Karpas-422 (cell line): ENCODE measurements at regions not wholly inside any gene's neighbourhood (a gene's known extent, or its start where the extent isn't known, plus 50 kb on each side); places are given as distances from the start of the nearest gene placed in this dataset.

ENCODE experiments used
- DNase-seq: peaks from one replicate; pipeline ENCODE4 v3.0.0-alpha.2; 2015
- H2AFZ ChIP-seq: fragments of 200-600 bp; sonication (generic); 2 replicates; pipeline ENCODE4 v1.6.1; 2014; ENCODE audit warnings: antibody characterized with exemption, low read length, mixed read lengths
- H3K27ac ChIP-seq: fragments of 200-600 bp; sonication (generic); 2 replicates; pipeline ENCODE4 v1.5.1; 2014; ENCODE audit warnings: mild to moderate bottlenecking, low read length, moderate library complexity
- H3K27me3 ChIP-seq: fragments of 200-600 bp; sonication (generic); 2 replicates; pipeline ENCODE4 v1.6.1; 2014; ENCODE audit warnings: low read length, mixed read lengths
- H3K36me3 ChIP-seq: fragments of 200-600 bp; sonication (generic); 2 replicates; pipeline ENCODE4 v1.6.1; 2014; ENCODE audit warnings: low read length, mixed read lengths; ENCODE audit not compliant: insufficient read depth
- H3K4me1 ChIP-seq: fragments of 200-600 bp; sonication (generic); 2 replicates; pipeline ENCODE4 v1.6.1; 2014; ENCODE audit warnings: mild to moderate bottlenecking, low read length, mixed read lengths
- H3K4me2 ChIP-seq: fragments of 200-600 bp; sonication (generic); 2 replicates; pipeline ENCODE4 v1.6.1; 2014; ENCODE audit warnings: low read length, low read depth, mild to moderate bottlenecking; ENCODE audit not compliant: poor library complexity, severe bottlenecking
- H3K4me3 ChIP-seq: fragments of 200-600 bp; sonication (generic); 2 replicates; pipeline ENCODE4 v1.5.1; 2014; ENCODE audit warnings: mild to moderate bottlenecking, antibody characterized with exemption, low read length, mixed read lengths
- H3K79me2 ChIP-seq: fragments of 200-600 bp; sonication (generic); 2 replicates; pipeline ENCODE4 v1.6.1; 2014; ENCODE audit warnings: mild to moderate bottlenecking, low read length, mixed read lengths
- H3K9ac ChIP-seq: fragments of 200-600 bp; sonication (generic); 2 replicates; pipeline ENCODE4 v1.6.0; 2014; ENCODE audit warnings: low read length
- H3K9me2 ChIP-seq: fragments of 200-600 bp; sonication (generic), shearing (Covaris generic); replicated peaks from 2 replicates; pipeline ENCODE4 v1.6.0; 2014; ENCODE audit warnings: mild to moderate bottlenecking, low read length, moderate library complexity; ENCODE audit not compliant: insufficient read depth
- H3K9me3 ChIP-seq: fragments of 300-700, 200-600 bp; sonication (generic); 2 replicates; pipeline ENCODE4 v1.6.1; 2014; ENCODE audit warnings: low read length, mixed read lengths
- H4K20me1 ChIP-seq: fragments of 200-600 bp; sonication (generic); 2 replicates; pipeline ENCODE4 v1.6.1; 2014; ENCODE audit warnings: mild to moderate bottlenecking, antibody characterized with exemption, low read length, low read depth; ENCODE audit not compliant: insufficient read depth

DNA sequence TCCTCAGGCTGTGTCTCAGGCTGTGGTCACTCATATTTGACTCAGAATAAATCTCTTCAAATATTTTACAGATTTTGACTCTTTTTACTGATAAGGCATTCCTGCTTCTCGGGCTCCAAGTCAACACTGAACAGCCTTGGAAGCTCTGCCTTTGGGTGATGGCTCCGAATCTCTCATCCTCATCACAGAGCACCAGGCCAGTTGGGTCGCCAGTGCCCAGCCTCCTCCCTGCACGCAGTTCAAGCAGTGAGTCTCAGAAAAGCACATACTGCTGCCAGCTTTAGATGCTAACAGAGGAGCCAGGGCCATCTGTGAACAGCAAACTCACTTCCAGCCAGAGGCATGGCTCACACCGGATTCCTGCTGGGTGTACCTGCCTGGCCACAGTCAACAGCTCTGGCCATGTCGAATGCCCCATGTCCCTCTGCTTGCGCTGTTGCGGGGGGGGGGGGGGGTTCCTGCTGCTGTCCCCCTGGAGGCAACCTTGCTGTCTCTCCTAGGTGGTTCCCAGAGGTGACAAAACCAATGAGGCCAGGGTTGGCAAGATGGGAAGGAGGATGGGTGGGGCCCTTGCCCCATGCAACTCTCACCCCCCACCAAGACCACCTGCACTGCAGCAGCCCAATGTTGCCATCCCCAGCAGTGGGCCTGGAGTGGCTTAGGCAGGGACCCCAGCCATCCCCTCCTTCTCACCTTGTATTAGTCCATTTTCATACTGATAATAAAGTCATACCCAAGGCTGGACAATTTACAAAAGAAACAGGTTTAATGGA is 248.8 kb downstream of the ERMARD start:
- Histone ChIP-seq H3K9me2 (no peaks in the 10 kb centered on the region), H3K9ac (no peak overlapping the region), H3K27ac (no peak overlapping the region), H3K4me1 (no peaks in the 10 kb centered on the region), H3K79me2 (no peaks in the 10 kb centered on the region), H3K27me3 (no peaks in the 10 kb centered on the region), H4K20me1 (no peaks in the 10 kb centered on the region), H3K4me2 (no peak overlapping the region), H3K4me3 (no peak overlapping the region), H2AFZ (no peak overlapping the region), H3K9me3 (peaks cover 7% of the 10 kb centered on the region; the same call in 1 of the 2 replicates), H3K36me3 (no peaks in the 10 kb centered on the region)
- no peak for DNase-seq

DNA sequence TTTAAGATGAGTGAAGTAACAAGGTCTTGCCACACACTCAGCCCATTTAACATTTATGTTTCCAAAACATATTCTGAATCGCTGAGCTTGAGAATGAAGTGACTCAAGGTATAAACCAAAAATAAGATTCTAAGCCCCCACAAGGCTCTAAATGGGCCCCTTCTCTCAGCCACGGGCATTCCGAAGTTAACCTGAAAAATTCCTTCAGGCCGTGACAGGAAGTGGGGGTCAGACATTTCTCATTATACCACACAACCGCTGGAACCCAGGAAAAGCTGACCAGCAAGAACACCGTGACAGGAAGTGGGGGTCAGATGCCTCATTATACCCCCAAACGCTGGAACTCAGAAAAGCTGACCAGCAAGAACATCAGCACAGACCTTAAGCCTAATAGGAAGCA is 247.9 kb downstream of the ERMARD start:
- Histone ChIP-seq H3K79me2 (no peaks in the 10 kb centered on the region), H2AFZ (no peak overlapping the region), H3K4me3 (no peak overlapping the region), H3K27ac (no peak overlapping the region), H3K9me3 (0 out of 2 replicates have a peak, but pooled peaks cover 3% of the 10 kb centered on the region), H3K27me3 (no peaks in the 10 kb centered on the region), H3K4me1 (no peaks in the 10 kb centered on the region), H3K4me2 (no peak overlapping the region), H4K20me1 (no peaks in the 10 kb centered on the region), H3K9ac (no peak overlapping the region), H3K36me3 (no peaks in the 10 kb centered on the region), H3K9me2 (no peaks in the 10 kb centered on the region)
- no peak for DNase-seq

DNA sequence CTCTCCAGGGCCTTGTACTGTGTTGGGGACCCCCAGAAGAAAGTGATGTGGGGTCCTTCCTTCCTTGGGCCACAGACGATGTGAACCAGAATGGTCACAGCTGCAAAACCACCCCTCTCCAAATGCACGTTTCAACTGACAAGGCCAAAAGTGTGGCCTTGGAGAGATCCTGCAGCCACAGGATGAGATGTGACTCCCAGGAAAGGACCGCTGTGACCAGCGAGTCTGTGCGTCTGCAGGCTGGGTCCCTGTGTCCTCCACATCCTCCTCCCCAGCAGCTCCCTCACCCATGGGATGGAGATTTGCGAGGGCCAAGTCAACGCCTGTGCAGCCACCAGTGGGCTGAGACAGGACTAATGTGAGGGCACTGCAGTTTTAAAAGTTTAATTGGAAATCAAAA is 247.0 kb downstream of the ERMARD start:
- Histone ChIP-seq H3K4me3 (no peak overlapping the region), H2AFZ (no peak overlapping the region), H3K4me1 (no peaks in the 10 kb centered on the region), H3K27me3 (no peaks in the 10 kb centered on the region), H3K79me2 (no peaks in the 10 kb centered on the region), H3K4me2 (no peak overlapping the region), H3K9ac (no peak overlapping the region), H3K9me2 (no peaks in the 10 kb centered on the region), H3K27ac (no peak overlapping the region), H3K36me3 (no peaks in the 10 kb centered on the region), H3K9me3 (0 out of 2 replicates have a peak, but pooled peaks cover 3% of the 10 kb centered on the region), H4K20me1 (no peaks in the 10 kb centered on the region)
- no peak for DNase-seq

DNA sequence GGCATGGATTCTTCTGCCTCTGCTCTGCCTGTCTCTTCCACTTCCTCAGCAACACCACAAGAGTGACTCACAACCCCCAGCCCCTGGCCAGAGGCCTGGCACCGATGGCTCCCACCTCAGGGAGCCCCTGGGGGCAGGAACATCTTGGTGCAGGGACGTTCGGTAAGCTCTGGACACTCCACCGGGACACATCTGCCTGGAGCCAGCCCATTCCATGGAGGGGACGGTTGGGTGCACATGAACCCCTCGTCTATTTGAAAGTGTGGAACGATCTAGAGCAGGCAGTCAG is 246.5 kb downstream of the ERMARD start:
- no peak overlapping the region for H2AFZ ChIP-seq

DNA sequence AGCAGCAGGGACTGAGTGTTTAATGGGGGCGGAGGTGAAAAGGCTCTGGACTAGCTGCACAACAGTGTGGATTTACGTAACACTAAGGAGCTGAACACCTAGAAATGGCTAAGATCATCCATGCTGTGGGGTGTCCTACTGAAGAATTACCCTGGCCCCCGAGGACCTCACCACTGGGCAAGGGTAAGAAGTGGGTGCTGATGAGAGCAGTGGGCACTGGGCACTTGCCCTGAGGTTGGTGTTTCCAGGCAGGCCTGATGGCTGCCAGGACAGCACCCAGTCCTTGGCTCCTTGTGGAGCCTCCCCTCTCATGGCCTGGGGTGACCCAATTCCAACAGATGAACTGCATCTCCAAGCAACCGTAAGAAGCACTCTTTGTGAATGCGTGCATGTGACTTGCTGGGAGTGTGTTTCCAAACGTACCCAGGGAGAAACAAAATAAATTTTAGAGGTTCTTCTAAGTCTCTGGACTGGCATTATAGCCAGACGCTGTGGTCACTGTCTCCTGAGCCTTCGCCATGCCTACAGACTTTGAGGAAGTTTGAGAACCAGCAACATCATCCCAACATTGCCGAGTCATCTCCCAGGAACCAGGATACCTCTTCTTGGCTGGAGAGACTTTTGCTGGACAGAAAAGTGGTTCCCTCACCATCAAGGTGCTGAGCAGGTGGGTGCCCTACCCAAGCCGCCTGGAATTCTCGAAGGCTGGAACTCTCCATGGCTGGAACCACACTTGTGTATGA is 245.9 kb downstream of the ERMARD start:
- Histone ChIP-seq H3K27me3 (no peaks in the 10 kb centered on the region), H3K9ac (no peak overlapping the region), H3K27ac (no peak overlapping the region), H3K4me2 (no peak overlapping the region), H4K20me1 (no peaks in the 10 kb centered on the region), H2AFZ (no peak overlapping the region), H3K9me2 (no peaks in the 10 kb centered on the region), H3K9me3 (no peaks in the 10 kb centered on the region), H3K4me1 (no peaks in the 10 kb centered on the region), H3K36me3 (no peaks in the 10 kb centered on the region), H3K4me3 (no peak overlapping the region), H3K79me2 (no peaks in the 10 kb centered on the region)
- no peak for DNase-seq

More for the DNA sequence above, 246.5 kb downstream of the ERMARD start:
- no peaks in the 10 kb centered on the region for H3K9me2 ChIP-seq
- no peak for DNase-seq
- no peaks in the 10 kb centered on the region for H3K36me3 ChIP-seq
- H3K27me3 ChIP-seq = no peaks in the 10 kb centered on the region
- H3K27ac ChIP-seq = no peak overlapping the region
- no peaks in the 10 kb centered on the region for H3K4me1 ChIP-seq
- H3K4me2 ChIP-seq = no peak overlapping the region
- no peak overlapping the region for H3K4me3 ChIP-seq
- H3K9ac ChIP-seq = no peak overlapping the region
- no peaks in the 10 kb centered on the region for H4K20me1 ChIP-seq
- H3K79me2 ChIP-seq = no peaks in the 10 kb centered on the region
- H3K9me3 ChIP-seq = no peaks in the 10 kb centered on the region

DNA sequence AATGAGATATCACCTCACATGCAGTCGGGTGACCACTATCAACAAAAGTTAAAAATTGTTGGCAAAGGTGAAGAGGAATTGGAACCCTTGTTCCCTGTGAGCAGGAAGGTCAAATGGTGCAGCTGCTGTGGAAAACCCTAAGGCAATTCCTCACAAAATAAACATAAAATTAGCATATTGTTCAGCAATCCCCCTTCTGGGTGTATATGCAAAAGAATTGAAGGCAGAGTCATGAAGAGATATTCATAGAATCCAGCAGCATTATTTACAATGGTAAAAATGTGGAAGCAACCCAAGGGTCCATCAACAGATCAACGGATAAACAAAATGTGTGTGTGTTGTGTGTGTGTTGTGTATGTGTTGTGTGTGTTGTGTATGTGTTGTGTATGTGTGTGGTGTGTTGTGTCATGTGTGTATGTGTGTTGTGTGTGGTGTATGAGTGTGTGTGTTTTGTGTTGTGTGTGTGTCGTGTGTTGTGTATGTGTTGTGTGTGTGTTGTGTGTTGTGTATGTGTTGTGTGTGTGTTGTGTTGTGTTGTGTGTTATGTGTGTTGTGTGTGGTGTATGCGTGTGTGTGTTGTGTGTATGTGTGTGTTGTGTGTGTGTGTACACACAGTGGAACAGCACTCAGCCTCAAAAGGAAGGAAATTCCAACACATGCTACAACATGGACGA is 245.1 kb downstream of the ERMARD start:
- no peaks in the 10 kb centered on the region for H3K36me3 ChIP-seq
- H2AFZ ChIP-seq = no peak overlapping the region
- H3K79me2 ChIP-seq = no peaks in the 10 kb centered on the region
- no peaks in the 10 kb centered on the region for H3K27me3 ChIP-seq
- no peaks in the 10 kb centered on the region for H3K9me3 ChIP-seq
- H3K27ac ChIP-seq = no peak overlapping the region
- no peak overlapping the region for H3K9ac ChIP-seq
- no peaks in the 10 kb centered on the region for H3K4me1 ChIP-seq
- no peak for DNase-seq
- H3K4me3 ChIP-seq = no peak overlapping the region
- no peaks in the 10 kb centered on the region for H4K20me1 ChIP-seq
- no peak overlapping the region for H3K4me2 ChIP-seq
- no peaks in the 10 kb centered on the region for H3K9me2 ChIP-seq

DNA sequence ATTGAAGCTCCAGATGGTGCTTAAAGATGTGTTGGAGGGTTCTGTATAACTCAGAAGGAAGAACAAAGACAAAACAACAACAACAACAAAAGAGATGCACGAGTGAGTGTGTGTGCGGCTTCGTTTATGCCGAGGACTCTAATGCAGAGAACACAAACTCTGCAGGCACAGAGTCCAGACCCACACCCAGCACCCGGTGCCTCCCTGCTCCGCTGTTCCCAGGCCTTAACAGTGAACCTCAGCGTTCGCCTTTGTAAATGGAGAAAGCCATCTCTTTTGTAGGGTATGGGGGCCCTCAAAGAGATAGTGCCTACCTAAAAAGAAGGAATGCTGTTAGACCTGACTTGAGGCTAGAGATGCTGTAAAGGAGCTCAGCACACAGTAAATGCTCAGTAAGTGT is 243.3 kb downstream of the ERMARD start:
- no peak overlapping the region for H3K27ac ChIP-seq
- no peaks in the 10 kb centered on the region for H3K9me2 ChIP-seq
- no peaks in the 10 kb centered on the region for H3K36me3 ChIP-seq
- no peaks in the 10 kb centered on the region for H3K27me3 ChIP-seq
- H3K9ac ChIP-seq = no peak overlapping the region
- no peak overlapping the region for H2AFZ ChIP-seq
- peaks cover 5% of the 10 kb centered on the region for H3K4me1 ChIP-seq
- H3K79me2 ChIP-seq = no peaks in the 10 kb centered on the region
- no peaks in the 10 kb centered on the region for H3K9me3 ChIP-seq
- H4K20me1 ChIP-seq = no peaks in the 10 kb centered on the region
- H3K4me3 ChIP-seq = no peak overlapping the region
- no peak for DNase-seq
- no peak overlapping the region for H3K4me2 ChIP-seq

DNA sequence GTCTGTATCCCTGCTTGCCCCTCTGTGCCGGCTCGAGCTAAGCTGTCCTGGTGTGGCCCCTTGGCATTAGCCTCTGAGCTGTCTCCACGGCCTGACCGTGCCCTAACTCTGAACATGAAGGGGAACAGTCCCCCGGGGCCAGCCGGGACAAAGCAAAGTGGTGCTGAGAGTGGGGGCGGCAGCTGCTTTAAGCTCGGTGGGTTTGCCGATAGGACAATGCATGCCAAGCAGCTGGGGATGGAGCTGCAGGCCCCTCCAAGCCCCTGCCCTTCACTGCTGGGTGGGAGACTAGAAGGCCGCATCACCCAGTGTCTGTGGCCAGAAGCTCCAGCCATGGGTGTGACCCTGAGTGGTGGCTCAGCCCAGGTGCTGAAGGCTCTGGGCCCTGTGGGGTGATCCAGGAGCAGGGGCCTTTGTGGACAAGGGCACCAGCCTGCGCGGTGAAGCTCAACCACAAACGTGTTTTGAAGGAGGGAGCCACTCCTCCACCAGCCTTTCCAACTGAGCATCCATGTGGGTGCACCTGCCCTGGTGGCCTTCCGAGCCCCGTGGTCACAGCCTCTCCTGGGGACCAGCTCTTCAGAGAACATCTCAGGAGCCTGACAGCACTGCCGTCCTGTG is 242.5 kb downstream of the ERMARD start:
- Histone ChIP-seq H3K27me3 (no peaks in the 10 kb centered on the region), H3K27ac (no peak overlapping the region), H2AFZ (no peak overlapping the region), H3K9me3 (no peaks in the 10 kb centered on the region), H4K20me1 (no peaks in the 10 kb centered on the region), H3K9ac (no peak overlapping the region), H3K9me2 (no peaks in the 10 kb centered on the region), H3K36me3 (no peaks in the 10 kb centered on the region), H3K4me2 (no peak overlapping the region), H3K4me1 (peaks cover 8% of the 10 kb centered on the region), H3K4me3 (no peak overlapping the region), H3K79me2 (no peaks in the 10 kb centered on the region)
- DNase-seq = no peak
